GM23338 (cell line): ENCODE measurements at regions not wholly inside any gene's neighbourhood (a gene's known extent, or its start where the extent isn't known, plus 50 kb on each side); places are given as distances from the start of the nearest gene placed in this dataset.

ENCODE experiments used
- EZH2 ChIP-seq: fragments of 200-600 bp; sonication (generic); IDR thresholded peaks from one replicate; pipeline ENCODE4 v1.8.0; 2017; ENCODE audit warnings: antibody characterized with exemption, mild to moderate bottlenecking, low read depth; ENCODE audit not compliant: unreplicated experiment
- EZH2phosphoT487 ChIP-seq: fragments of 200-600 bp; sonication (generic); IDR thresholded peaks from one replicate; pipeline ENCODE4 v1.8.1; 2018; ENCODE audit warnings: antibody characterized with exemption; ENCODE audit not compliant: unreplicated experiment
- JUNB ChIP-seq: IDR thresholded peaks from one replicate; pipeline ENCODE4 v1.6.1; 2016; ENCODE audit warnings: antibody characterized with exemption; ENCODE audit not compliant: unreplicated experiment
- NANOG ChIP-seq: IDR thresholded peaks from 2 replicates; pipeline ENCODE4 v1.6.1; 2016; ENCODE audit warnings: antibody characterized with exemption, borderline replicate concordance
- STAT1 ChIP-seq: IDR thresholded peaks from one replicate; pipeline ENCODE4 v1.6.1; 2016; ENCODE audit warnings: antibody characterized with exemption; ENCODE audit not compliant: unreplicated experiment
- ZNF114 ChIP-seq: fragments of 250-450 bp; sonication (Bioruptor Pico); IDR thresholded peaks from 2 replicates; pipeline ENCODE4 v1.5.0; 2020; ENCODE audit warnings: mild to moderate bottlenecking, moderate library complexity
- ZNF331 ChIP-seq: fragments of 250-450 bp; sonication (Bioruptor Pico); IDR thresholded peaks from 2 replicates; pipeline ENCODE4 v1.5.0; 2020; ENCODE audit warnings: low read depth, mild to moderate bottlenecking, moderate library complexity
- TF ChIP-seq, protein P1 (sequence below): fragments of 250-450 bp; sonication (Bioruptor Pico); IDR thresholded peaks from 2 replicates; pipeline ENCODE4 v1.5.0; 2020; ENCODE audit warnings: mild to moderate bottlenecking, moderate library complexity
- TF ChIP-seq, protein P2 (sequence below): IDR thresholded peaks from 2 replicates; pipeline ENCODE4 v1.6.1; 2016; ENCODE audit warnings: antibody characterized with exemption

DNA sequence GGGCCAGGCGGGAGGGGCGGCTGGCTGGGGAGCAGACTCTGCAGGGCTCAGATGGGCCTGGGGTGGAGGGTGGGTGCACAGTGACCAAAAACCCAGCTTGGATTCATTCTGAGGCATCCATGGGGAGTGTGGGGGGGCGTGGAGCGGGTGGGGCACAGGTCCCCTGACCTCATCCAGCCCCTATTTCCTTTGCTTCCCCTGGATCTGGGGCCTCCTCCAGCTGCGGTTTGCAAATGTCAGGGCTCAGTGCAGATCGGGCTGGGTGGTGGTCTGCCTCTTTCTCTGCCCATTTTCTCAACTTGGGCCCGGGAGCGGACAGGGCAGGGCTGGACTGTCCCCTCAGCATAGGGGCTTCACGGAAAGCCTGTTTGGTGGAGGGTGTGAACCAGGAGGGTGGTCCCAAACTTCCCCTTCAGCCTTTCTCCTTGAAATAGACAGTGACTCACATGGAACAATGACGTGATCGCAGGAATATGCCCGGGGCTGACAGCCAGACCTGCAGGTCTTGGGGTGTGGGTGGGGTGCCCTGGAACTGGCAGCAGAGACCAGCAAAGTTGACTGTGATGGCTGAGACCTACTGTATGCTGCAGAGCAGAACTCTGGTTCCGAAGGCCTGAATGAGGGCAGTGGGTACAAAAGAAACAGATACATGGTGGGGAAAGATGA, 72.9 kb upstream of the PODXL start (continued):
- TF ChIP-seq, protein P1, sequence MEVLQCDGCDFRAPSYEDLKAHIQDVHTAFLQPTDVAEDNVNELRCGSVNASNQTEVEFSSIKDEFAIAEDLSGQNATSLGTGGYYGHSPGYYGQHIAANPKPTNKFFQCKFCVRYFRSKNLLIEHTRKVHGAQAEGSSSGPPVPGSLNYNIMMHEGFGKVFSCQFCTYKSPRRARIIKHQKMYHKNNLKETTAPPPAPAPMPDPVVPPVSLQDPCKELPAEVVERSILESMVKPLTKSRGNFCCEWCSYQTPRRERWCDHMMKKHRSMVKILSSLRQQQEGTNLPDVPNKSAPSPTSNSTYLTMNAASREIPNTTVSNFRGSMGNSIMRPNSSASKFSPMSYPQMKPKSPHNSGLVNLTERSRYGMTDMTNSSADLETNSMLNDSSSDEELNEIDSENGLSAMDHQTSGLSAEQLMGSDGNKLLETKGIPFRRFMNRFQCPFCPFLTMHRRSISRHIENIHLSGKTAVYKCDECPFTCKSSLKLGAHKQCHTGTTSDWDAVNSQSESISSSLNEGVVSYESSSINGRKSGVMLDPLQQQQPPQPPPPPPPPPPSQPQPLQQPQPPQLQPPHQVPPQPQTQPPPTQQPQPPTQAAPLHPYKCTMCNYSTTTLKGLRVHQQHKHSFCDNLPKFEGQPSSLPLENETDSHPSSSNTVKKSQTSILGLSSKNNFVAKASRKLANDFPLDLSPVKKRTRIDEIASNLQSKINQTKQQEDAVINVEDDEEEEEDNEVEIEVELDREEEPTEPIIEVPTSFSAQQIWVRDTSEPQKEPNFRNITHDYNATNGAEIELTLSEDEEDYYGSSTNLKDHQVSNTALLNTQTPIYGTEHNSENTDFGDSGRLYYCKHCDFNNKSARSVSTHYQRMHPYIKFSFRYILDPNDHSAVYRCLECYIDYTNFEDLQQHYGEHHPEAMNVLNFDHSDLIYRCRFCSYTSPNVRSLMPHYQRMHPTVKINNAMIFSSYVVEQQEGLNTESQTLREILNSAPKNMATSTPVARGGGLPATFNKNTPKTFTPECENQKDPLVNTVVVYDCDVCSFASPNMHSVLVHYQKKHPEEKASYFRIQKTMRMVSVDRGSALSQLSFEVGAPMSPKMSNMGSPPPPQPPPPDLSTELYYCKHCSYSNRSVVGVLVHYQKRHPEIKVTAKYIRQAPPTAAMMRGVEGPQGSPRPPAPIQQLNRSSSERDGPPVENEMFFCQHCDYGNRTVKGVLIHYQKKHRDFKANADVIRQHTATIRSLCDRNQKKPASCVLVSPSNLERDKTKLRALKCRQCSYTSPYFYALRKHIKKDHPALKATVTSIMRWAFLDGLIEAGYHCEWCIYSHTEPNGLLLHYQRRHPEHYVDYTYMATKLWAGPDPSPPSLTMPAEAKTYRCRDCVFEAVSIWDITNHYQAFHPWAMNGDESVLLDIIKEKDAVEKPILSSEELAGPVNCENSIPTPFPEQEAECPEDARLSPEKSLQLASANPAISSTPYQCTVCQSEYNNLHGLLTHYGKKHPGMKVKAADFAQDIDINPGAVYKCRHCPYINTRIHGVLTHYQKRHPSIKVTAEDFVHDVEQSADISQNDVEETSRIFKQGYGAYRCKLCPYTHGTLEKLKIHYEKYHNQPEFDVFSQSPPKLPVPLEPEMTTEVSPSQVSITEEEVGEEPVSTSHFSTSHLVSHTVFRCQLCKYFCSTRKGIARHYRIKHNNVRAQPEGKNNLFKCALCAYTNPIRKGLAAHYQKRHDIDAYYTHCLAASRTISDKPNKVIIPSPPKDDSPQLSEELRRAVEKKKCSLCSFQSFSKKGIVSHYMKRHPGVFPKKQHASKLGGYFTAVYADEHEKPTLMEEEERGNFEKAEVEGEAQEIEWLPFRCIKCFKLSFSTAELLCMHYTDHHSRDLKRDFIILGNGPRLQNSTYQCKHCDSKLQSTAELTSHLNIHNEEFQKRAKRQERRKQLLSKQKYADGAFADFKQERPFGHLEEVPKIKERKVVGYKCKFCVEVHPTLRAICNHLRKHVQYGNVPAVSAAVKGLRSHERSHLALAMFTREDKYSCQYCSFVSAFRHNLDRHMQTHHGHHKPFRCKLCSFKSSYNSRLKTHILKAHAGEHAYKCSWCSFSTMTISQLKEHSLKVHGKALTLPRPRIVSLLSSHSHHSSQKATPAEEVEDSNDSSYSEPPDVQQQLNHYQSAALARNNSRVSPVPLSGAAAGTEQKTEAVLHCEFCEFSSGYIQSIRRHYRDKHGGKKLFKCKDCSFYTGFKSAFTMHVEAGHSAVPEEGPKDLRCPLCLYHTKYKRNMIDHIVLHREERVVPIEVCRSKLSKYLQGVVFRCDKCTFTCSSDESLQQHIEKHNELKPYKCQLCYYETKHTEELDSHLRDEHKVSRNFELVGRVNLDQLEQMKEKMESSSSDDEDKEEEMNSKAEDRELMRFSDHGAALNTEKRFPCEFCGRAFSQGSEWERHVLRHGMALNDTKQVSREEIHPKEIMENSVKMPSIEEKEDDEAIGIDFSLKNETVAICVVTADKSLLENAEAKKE (CRISPR knock-in tag): no peak
- TF ChIP-seq ZNF114 (CRISPR knock-in tag): no peak
- TF ChIP-seq JUNB: no peak
- no peak for TF ChIP-seq STAT1
- no peak for TF ChIP-seq EZH2
- no peak for TF ChIP-seq EZH2phosphoT487
- TF ChIP-seq, protein P2, sequence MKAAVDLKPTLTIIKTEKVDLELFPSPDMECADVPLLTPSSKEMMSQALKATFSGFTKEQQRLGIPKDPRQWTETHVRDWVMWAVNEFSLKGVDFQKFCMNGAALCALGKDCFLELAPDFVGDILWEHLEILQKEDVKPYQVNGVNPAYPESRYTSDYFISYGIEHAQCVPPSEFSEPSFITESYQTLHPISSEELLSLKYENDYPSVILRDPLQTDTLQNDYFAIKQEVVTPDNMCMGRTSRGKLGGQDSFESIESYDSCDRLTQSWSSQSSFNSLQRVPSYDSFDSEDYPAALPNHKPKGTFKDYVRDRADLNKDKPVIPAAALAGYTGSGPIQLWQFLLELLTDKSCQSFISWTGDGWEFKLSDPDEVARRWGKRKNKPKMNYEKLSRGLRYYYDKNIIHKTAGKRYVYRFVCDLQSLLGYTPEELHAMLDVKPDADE: no peak
- TF ChIP-seq NANOG: no peak
- TF ChIP-seq ZNF331 (CRISPR knock-in tag): no peak
